Spinal cord (tissue), 9 donors: ENCODE measurements at regions not wholly inside any gene's neighbourhood (a gene's known extent, or its start where the extent isn't known, plus 50 kb on each side); places are given as distances from the start of the nearest gene placed in this dataset.

Experiments used
- DNase-seq, 6 donors: peaks; one replicate each; pipeline versions ENCODE4 v3.0.0 to v3.0.0-alpha.2; 2013 to 2015; ENCODE audit warnings: low spot score in 6 of 6, low read depth in 4 of 6
- H3K27ac ChIP-seq: one replicate; pipeline ENCODE4 v1.5.1; 2013; ENCODE audit warnings: low read depth, low read length, control low read depth
- H3K27me3 ChIP-seq: one replicate; pipeline ENCODE4 v1.6.1; 2013; ENCODE audit warnings: low read length; ENCODE audit not compliant: control insufficient read depth, insufficient read depth
- H3K36me3 ChIP-seq: one replicate; pipeline ENCODE4 v1.6.1; 2013; ENCODE audit warnings: low read length; ENCODE audit not compliant: control insufficient read depth, insufficient read depth
- H3K4me1 ChIP-seq: one replicate; pipeline ENCODE4 v1.6.1; 2013; ENCODE audit warnings: low read length; ENCODE audit not compliant: control insufficient read depth, insufficient read depth
- H3K4me3 ChIP-seq: one replicate; pipeline ENCODE4 v1.5.1; 2013; ENCODE audit warnings: low read depth, low read length, control low read depth
- H3K9me3 ChIP-seq: one replicate; pipeline ENCODE4 v1.6.1; 2013; ENCODE audit warnings: low read length; ENCODE audit not compliant: control insufficient read depth, insufficient read depth
- WGBS: methylation state at CpG from one replicate; pipeline ENCODE4 v1.1.5; 2013; ENCODE audit warnings: missing lambda C conversion rate; ENCODE audit not compliant: insufficient coverage; 5-methylcytosine and 5-hydroxymethylcytosine counted together
- donor health status: healthy.

DNA sequence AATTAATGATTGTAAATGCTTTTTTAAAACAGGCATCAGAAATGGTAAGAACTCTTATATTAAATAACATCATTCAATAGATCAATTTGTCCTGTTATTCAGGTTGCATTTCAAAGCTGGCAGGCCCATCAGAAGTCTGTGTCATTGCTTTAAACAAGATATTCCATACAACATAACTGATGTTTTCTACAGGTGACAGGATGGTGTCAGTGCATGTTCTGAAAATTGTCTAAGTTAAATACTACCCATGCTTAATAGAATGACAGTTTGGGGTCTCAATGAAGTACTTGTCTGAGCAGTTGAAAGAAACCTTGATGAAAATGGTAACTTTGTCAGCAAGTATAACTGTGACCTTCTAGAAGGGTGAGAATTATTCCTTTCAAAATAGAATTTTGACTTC, 263.2 kb downstream of the ISL1 start:
- Histone ChIP-seq H3K36me3 (no peaks in the 10 kb centered on the region), H3K4me3 (no peak overlapping the region), H3K4me1 (no peaks in the 10 kb centered on the region), H3K27ac (no peak overlapping the region), H3K27me3 (no peaks in the 10 kb centered on the region), H3K9me3 (no peaks in the 10 kb centered on the region)
- no peak for DNase-seq

GRCh38 chr5:51650824-51651223, 267.6 kb downstream of the ISL1 start:
- H3K4me1 ChIP-seq = no peaks in the 10 kb centered on the region
- WGBS = 78% methylated on average over 1 of the region's 1 CpG
- H3K9me3 ChIP-seq = no peaks in the 10 kb centered on the region
- H3K4me3 ChIP-seq = no peak overlapping the region
- no peak for DNase-seq
- H3K27ac ChIP-seq = no peak overlapping the region
- no peaks in the 10 kb centered on the region for H3K27me3 ChIP-seq
- H3K36me3 ChIP-seq = no peaks in the 10 kb centered on the region

DNA sequence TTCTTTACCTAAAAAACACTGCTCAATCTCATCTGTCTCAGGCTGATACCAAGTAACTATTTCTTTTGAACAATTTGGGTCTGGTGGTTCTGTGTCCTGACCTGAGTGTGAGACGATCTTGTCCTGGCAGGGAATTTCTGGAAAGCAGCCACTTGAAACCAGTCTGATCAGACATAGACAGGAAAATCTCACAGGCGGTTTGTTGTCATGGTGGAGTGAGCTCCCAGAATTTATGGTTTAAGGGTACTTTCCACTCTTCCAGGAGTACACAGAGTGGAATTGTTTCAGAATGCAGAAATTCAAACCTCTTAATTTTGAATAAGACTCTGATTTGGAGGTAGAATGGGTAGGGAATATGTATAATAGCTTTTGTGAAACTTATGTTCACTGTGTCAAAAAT, 268.2 kb downstream of the ISL1 start:
- H3K27me3 ChIP-seq = no peaks in the 10 kb centered on the region
- 50% methylated on average over 1 of the region's 2 CpGs for WGBS

GRCh38 chr5:51651889-51652288, 268.6 kb downstream of the ISL1 start:
- Histone ChIP-seq H3K27me3 (no peaks in the 10 kb centered on the region), H3K9me3 (no peaks in the 10 kb centered on the region), H3K4me3 (no peak overlapping the region), H3K27ac (no peak overlapping the region), H3K4me1 (no peaks in the 10 kb centered on the region), H3K36me3 (no peaks in the 10 kb centered on the region)
- no peak for DNase-seq
- no CpG with 5 or more reads among the region's 2 CpGs for WGBS

More for the DNA sequence above, 268.2 kb downstream of the ISL1 start:
- Histone ChIP-seq H3K27ac (no peak overlapping the region), H3K36me3 (no peaks in the 10 kb centered on the region), H3K4me3 (no peak overlapping the region), H3K4me1 (no peaks in the 10 kb centered on the region), H3K9me3 (no peaks in the 10 kb centered on the region)
- DNase-seq = no peak

DNA sequence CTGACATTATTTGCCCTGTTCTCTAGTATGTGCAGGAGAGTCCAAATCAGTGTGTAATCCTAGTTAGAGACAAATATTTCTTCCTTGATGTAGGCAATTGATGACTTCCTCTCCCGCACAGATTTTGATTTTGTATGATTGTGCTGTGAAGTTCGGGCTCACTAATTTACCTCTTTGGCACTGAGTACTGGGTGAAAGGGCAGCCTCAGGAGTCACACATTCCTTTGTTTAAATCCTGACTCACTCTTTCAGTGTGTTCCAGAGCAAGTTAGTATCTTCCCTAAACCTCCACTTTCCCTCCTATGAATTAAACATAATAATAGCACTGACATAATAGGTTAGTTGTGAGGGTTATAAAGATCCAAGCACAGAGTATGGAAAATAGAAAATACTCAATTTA, 269.7 kb downstream of the ISL1 start:
- no peak overlapping the region for H3K27ac ChIP-seq
- H3K27me3 ChIP-seq = no peaks in the 10 kb centered on the region
- H3K4me3 ChIP-seq = no peak overlapping the region
- H3K36me3 ChIP-seq = no peaks in the 10 kb centered on the region
- no peaks in the 10 kb centered on the region for H3K9me3 ChIP-seq
- no peak for DNase-seq
- H3K4me1 ChIP-seq = no peaks in the 10 kb centered on the region
- WGBS = no CpG with 5 or more reads among the region's 2 CpGs

GRCh38 chr5:51657340-51658240, 274.3 kb downstream of the ISL1 start:
- Histone ChIP-seq H3K27ac (no peak overlapping the region), H3K9me3 (no peaks in the 10 kb centered on the region), H3K4me3 (no peak overlapping the region), H3K4me1 (no peaks in the 10 kb centered on the region), H3K27me3 (no peaks in the 10 kb centered on the region), H3K36me3 (no peaks in the 10 kb centered on the region)
- DNase-seq = peak in 1 of 6 donors; percentile 40
- WGBS = 67% methylated on average over 5 of the region's 7 CpGs

GRCh38 chr5:51661646-51662265, 278.5 kb downstream of the ISL1 start:
- no peaks in the 10 kb centered on the region for H3K4me1 ChIP-seq
- no peak overlapping the region for H3K4me3 ChIP-seq

DNA sequence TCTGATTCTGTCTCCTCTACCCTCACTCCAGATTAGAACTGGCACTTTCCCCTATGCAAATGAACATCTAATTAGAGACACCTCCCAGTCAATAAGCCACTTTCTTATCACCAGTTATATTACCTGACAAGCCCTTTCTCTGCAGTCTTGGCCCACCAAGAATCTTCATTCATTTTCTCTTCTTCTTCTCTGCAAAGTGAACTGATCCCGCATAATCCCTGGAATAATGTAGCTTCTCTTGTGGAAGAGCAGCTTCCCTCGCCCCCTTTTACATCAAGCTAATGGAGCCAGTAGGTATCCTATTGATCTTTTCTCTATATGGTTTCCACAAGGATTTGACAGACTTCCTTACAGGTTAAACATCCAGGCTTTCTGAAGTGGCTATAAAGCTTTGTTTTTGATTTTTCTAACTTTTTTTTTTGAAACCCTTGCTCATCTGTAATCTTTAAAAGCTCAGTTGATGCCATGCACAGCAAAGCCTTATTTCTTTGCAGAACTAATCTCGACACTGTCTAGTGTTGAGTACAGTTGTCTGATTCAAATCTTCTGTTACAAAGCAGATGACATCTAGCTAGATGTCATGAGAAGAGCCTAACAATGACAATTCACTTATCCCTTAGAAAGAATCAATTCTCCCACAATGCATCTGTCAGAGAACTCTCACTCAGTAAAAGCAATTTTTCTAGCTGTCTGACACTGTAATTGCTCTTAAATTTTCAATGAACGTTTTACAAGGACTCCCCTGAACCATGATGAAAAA, 281.4 kb downstream of the ISL1 start:
- WGBS = 33% methylated on average over 1 of the region's 4 CpGs
- Histone ChIP-seq H3K4me1 (no peaks in the 10 kb centered on the region), H3K36me3 (no peaks in the 10 kb centered on the region), H3K27ac (no peak overlapping the region), H3K27me3 (no peaks in the 10 kb centered on the region), H3K4me3 (no peak overlapping the region), H3K9me3 (no peaks in the 10 kb centered on the region)
- no peak for DNase-seq

More at GRCh38 chr5:51661646-51662265, 278.5 kb downstream of the ISL1 start:
- H3K36me3 ChIP-seq = no peaks in the 10 kb centered on the region
- DNase-seq = no peak
- H3K27me3 ChIP-seq = no peaks in the 10 kb centered on the region
- H3K9me3 ChIP-seq = no peaks in the 10 kb centered on the region
- H3K27ac ChIP-seq = no peak overlapping the region
- no CpG with 5 or more reads among the region's 2 CpGs for WGBS

DNA sequence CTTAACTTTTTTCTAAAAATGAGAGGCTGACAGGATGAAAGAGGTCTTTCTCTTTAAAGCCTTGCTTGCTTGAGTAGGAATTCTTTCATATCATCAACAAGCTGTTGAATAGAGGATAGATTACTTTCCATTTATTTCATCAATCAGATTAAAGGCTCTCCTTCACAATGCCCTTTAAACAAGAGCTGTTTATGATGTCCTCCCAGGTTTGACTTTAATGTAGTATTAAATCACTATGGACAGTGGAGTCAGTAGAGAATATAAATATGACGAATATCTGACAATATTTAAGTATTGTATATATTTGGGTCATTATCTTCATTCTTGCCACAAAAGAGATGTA, 282.0 kb downstream of the ISL1 start:
- Histone ChIP-seq H3K4me3 (no peak overlapping the region), H3K36me3 (no peaks in the 10 kb centered on the region), H3K4me1 (no peaks in the 10 kb centered on the region), H3K27ac (no peak overlapping the region), H3K9me3 (no peaks in the 10 kb centered on the region), H3K27me3 (no peaks in the 10 kb centered on the region)
- no CpG with 5 or more reads among the region's 1 CpG for WGBS
- DNase-seq = no peak
